GM12892 (cell line): ENCODE measurements at regions not wholly inside any gene's neighbourhood (a gene's known extent, or its start where the extent isn't known, plus 50 kb on each side); places are given as distances from the start of the nearest gene placed in this dataset.

Experiments used
- POLR2A ChIP-seq: IDR thresholded peaks from 2 replicates; pipeline ENCODE4 v1.6.1; 2011; ENCODE audit warnings: low read depth, low read length, control low read depth
- POLR2AphosphoS5 ChIP-seq: IDR thresholded peaks from 2 replicates; pipeline ENCODE4 v1.6.1; 2011; ENCODE audit warnings: low read depth, low read length, control low read depth
- TAF1 ChIP-seq: IDR thresholded peaks from 2 replicates; pipeline ENCODE4 v1.6.1; 2011; ENCODE audit warnings: low read depth, mild to moderate bottlenecking, control low read depth, low read length, borderline replicate concordance

GRCh38 chr2:64386676-64387075 lies 67.3 kb upstream of the LGALSL start:
- TF ChIP-seq POLR2A (no peak), POLR2AphosphoS5 (no peak), TAF1 (no peak)
